ENCODE measurements at regions not wholly inside any gene's neighbourhood (a gene's known extent, or its start where the extent isn't known, plus 50 kb on each side); places are given as distances from the start of the nearest gene placed in this dataset.

- no peak for TF ChIP-seq POLR2AphosphoS5 (IDR thresholded peaks at IDR 0.05)
- no peak for TF ChIP-seq CTCF (IDR thresholded peaks at IDR 0.05)
- no peak for TF ChIP-seq POLR2A (IDR thresholded peaks at IDR 0.05)
Measured at GRCh38 chr3:30221619-30222018, 384.8 kb upstream of the TGFBR2 start.
